Aorta (tissue), 5 donors: ENCODE measurements at regions not wholly inside any gene's neighbourhood (a gene's known extent, or its start where the extent isn't known, plus 50 kb on each side); places are given as distances from the start of the nearest gene placed in this dataset.
"Not testable (repeated sequence)": the region's sequence is repeated elsewhere in the genome, so short reads cannot be mapped to it uniquely, and the experiment has no call there.

ENCODE experiments used
- ATAC-seq: fragments of 200-7000 bp; cut with Tn5 transposase; one replicate; pipeline ENCODE4 v1.9.1; 2022; ENCODE audit warnings: moderate library complexity; ENCODE audit not compliant: low FRiP score
- DNase-seq, 2 donors: peaks; one replicate each; pipeline ENCODE4 v3.0.0-alpha.2; 2020
- H3K27ac ChIP-seq, 2 donors: one replicate each; pipeline ENCODE4 v1.5.1; 2013; ENCODE audit warnings: low read length in 2 of 2, mild to moderate bottlenecking in 2 of 2, moderate library complexity in 2 of 2, control low read depth in 1 of 2, inconsistent platforms in 1 of 2, low read depth in 1 of 2
- H3K27me3 ChIP-seq, 2 donors: one replicate each; pipeline ENCODE4 v1.6.1; 2013; ENCODE audit warnings: control low read depth in 1 of 2, low read length in 1 of 2, mild to moderate bottlenecking in 1 of 2, moderate library complexity in 1 of 2; ENCODE audit not compliant: insufficient read depth in 2 of 2, control insufficient read depth in 1 of 2
- H3K36me3 ChIP-seq, 2 donors: one replicate each; pipeline ENCODE4 v1.6.1; 2013; ENCODE audit warnings: control low read depth in 1 of 2, low read length in 1 of 2, mild to moderate bottlenecking in 1 of 2; ENCODE audit not compliant: insufficient read depth in 2 of 2, control insufficient read depth in 1 of 2
- H3K4me1 ChIP-seq, 2 donors: one replicate each; pipeline ENCODE4 v1.6.1; 2013; ENCODE audit warnings: low read length in 2 of 2, control low read depth in 1 of 2, mild to moderate bottlenecking in 1 of 2, moderate library complexity in 1 of 2; ENCODE audit not compliant: insufficient read depth in 2 of 2, control insufficient read depth in 1 of 2
- H3K4me3 ChIP-seq, 2 donors: one replicate each; pipeline ENCODE4 v1.5.1; 2013; ENCODE audit warnings: low read length in 2 of 2, control low read depth in 1 of 2, mild to moderate bottlenecking in 1 of 2
- H3K9me3 ChIP-seq: one replicate; pipeline ENCODE4 v1.6.1; 2013; ENCODE audit warnings: mild to moderate bottlenecking, low read length; ENCODE audit not compliant: control insufficient read depth
- WGBS, 2 donors: extraction: QIAGEN DNeasy Blood & Tissue Kit; methylation state at CpG; one replicate each; pipeline ENCODE4 v1.1.7; 2013; 5-methylcytosine and 5-hydroxymethylcytosine counted together
- intact Hi-C, 2 donors: fragments of 100-400 bp; cut with DNase I; formaldehyde crosslinking; loops; one replicate each; pipeline versions ENCODE4 v1.14.2 to v1.15.0; 2022
- donor health status: healthy with polysubstance abuse.
- donor health status: Bipolar disorder and iron deficiency.
- donor health status: DM: no; HTN: no; CAD: no.
- donor health status: DM: no; HTN: no; CAD: no.
- donor health status: DM: yes; HTN: yes; CAD: no.

- ATAC-seq = peak; percentile 50
- Histone ChIP-seq H3K4me1 (peaks cover 0 to 3% of the 10 kb centered on the region in 2 donors), H3K4me3 (no peak overlapping the region), H3K36me3 (no peaks in the 10 kb centered on the region), H3K27ac (peak overlapping the region; percentile 90 to 93), H3K9me3 (no peaks in the 10 kb centered on the region), H3K27me3 (no peaks in the 10 kb centered on the region)
- no peak for DNase-seq
- intact Hi-C loops = loop anchor here (2.0 to 10.0 kb wide), 4 partner anchors 190 to 263 kb away; no protein-coding TSS in a partner anchor
- WGBS, 2 donors = 13% methylated on average over 3 of the region's 3 CpGs
These were observed 186.4 kb upstream of the COL3A1 start for GRCh38 chr2:188787658-188788240.

DNA sequence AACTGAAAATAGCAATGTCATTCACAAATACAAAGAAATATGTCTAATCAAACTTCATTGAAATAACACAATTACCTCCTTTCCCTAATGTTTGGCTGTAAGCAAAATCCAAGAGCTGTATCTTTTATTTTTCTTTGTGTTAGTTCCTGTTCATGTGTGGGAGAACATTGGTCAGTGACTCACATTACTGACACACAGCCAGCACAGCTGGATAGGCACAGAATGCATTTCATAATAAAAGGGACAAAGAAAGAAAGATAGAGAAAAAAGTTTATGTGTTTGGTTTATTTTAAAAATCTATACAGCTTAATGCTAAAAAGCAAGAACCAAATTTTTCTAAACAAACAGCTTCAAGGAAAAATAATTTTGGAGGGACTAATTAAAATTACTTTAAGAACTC is 185.6 kb upstream of the COL3A1 start:
- Histone ChIP-seq H3K36me3 (no peaks in the 10 kb centered on the region), H3K27me3 (no peaks in the 10 kb centered on the region), H3K4me3 (no peak overlapping the region), H3K4me1 (peaks cover 0 to 3% of the 10 kb centered on the region in 2 donors), H3K9me3 (no peaks in the 10 kb centered on the region), H3K27ac (no peak overlapping the region)
- ATAC-seq (peak; percentile 72), DNase-seq (peak; percentile 80)
- intact Hi-C loops = loop anchor here (5.0 to 10.0 kb wide), 3 partner anchors 189 to 264 kb away; no protein-coding TSS in a partner anchor

DNA sequence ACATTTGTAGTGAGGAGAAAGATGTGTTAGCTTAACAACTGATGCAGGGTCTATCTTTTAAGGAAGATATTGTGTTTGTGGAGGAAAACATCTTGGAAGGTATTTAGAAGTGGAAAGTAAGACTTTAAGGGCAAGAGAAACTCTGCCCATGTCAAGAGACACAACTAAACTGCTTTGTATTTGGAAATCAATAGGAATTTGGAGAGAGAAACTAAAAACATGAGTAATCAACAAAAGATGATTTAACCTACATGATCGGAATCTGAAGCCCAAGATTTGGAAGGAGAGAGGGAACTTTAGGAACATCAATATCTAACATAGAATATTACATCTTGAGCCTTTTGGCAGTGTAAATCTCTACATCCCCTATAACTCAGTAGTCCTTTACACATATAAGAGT is 184.2 kb upstream of the COL3A1 start:
- H3K4me1 ChIP-seq = peaks cover 0 to 3% of the 10 kb centered on the region in 2 donors
- intact Hi-C loops = loop anchor here (5.0 to 10.0 kb wide), 3 partner anchors 187 to 265 kb away; no protein-coding TSS in a partner anchor
- 95 to 97% methylated on average over 1 of the region's 1 CpG for WGBS, 2 donors
- H3K27me3 ChIP-seq = no peaks in the 10 kb centered on the region
- H3K27ac ChIP-seq = no peak overlapping the region
- H3K4me3 ChIP-seq = no peak overlapping the region
- no peak for ATAC-seq
- no peak for DNase-seq
- no peaks in the 10 kb centered on the region for H3K9me3 ChIP-seq
- H3K36me3 ChIP-seq = no peaks in the 10 kb centered on the region

GRCh38 chr2:188794453-188794852 is 179.7 kb upstream of the COL3A1 start:
- H3K36me3 ChIP-seq, intact Hi-C loops, DNase-seq, ATAC-seq, H3K27ac ChIP-seq, H3K9me3 ChIP-seq, H3K27me3 ChIP-seq, H3K4me1 ChIP-seq, H3K4me3 ChIP-seq: not testable (repeated sequence)
- WGBS, 2 donors = 94 to 97% methylated on average over 4 of the region's 4 CpGs

GRCh38 chr2:188795762-188796161 is 178.4 kb upstream of the COL3A1 start:
- no peak overlapping the region for H3K4me3 ChIP-seq
- no peaks in the 10 kb centered on the region for H3K9me3 ChIP-seq
- no peaks in the 10 kb centered on the region for H3K4me1 ChIP-seq
- H3K36me3 ChIP-seq = no peaks in the 10 kb centered on the region
- intact Hi-C loops = no loop called here
- DNase-seq (no peak), ATAC-seq (no peak)
- H3K27ac ChIP-seq = no peak overlapping the region
- H3K27me3 ChIP-seq = no peaks in the 10 kb centered on the region

- Histone ChIP-seq H3K4me1 (no peaks in the 10 kb centered on the region), H3K27ac (no peak overlapping the region), H3K27me3 (no peaks in the 10 kb centered on the region), H3K36me3 (no peaks in the 10 kb centered on the region), H3K9me3 (peaks cover 2% of the 10 kb centered on the region), H3K4me3 (no peak overlapping the region)
- intact Hi-C loops = no loop called here
- DNase-seq (no peak), ATAC-seq (no peak)
- 77 to 79% methylated on average over 4 of the region's 4 CpGs for WGBS, 2 donors
These were observed 176.8 kb upstream of the COL3A1 start for GRCh38 chr2:188797371-188797770.

- intact Hi-C loops = no loop called here
- no peak overlapping the region for H3K4me3 ChIP-seq
- WGBS, 2 donors = 55 to 60% methylated on average over 4 of the region's 4 CpGs
- H3K9me3 ChIP-seq = peaks cover 4% of the 10 kb centered on the region
- H3K27me3 ChIP-seq = no peaks in the 10 kb centered on the region
- H3K36me3 ChIP-seq = no peaks in the 10 kb centered on the region
- H3K27ac ChIP-seq = no peak overlapping the region
- ATAC-seq (no peak), DNase-seq (no peak)
- no peaks in the 10 kb centered on the region for H3K4me1 ChIP-seq
These were observed 176.0 kb upstream of the COL3A1 start for GRCh38 chr2:188798159-188798558.

DNA sequence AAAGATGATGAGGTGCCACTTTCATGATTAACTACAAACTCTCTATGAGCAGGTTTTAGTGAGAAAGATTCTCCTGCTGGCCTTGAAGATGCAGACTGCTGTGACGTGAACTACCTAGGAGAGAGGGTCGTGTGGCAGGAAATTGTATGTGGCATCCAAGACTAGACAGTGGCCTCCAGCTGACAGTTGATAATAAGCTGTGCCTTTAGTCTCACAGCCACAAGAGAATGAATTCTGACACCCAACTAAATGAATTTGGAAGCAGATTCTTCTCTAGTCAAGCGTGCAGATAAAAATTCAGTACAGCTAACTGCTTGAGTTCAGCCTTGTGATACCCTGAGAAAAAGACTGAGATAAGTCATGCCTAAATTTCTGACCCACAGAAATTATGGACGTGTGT is 169.0 kb upstream of the COL3A1 start:
- H3K4me3 ChIP-seq = no peak overlapping the region
- H3K27ac ChIP-seq = no peak overlapping the region
- peaks cover 5% of the 10 kb centered on the region for H3K9me3 ChIP-seq
- WGBS, 2 donors = 83 to 87% methylated on average over 4 of the region's 4 CpGs
- H3K4me1 ChIP-seq = no peaks in the 10 kb centered on the region
- intact Hi-C loops = no loop called here
- H3K27me3 ChIP-seq = no peaks in the 10 kb centered on the region
- no peak for ATAC-seq
- no peaks in the 10 kb centered on the region for H3K36me3 ChIP-seq
- no peak for DNase-seq

DNA sequence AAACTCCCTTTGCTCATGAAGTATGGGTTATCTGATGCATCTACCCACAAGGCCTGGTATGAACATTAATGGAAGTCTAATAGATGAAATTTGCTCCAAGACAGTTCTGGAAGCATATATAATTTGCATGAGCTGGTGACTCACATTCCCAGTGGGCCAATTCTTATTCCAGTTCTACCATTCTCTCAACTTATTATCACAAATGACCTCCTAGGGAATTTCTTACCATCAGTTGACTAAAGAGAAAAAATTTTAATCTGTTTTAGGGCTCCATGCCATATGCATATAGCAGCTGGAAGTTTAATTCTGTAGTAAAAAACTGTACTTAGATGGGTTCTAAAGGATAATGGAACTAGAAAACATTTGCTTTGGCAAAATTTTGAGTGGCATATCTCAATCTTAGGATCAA is 165.2 kb upstream of the COL3A1 start:
- intact Hi-C loops = no loop called here
- Histone ChIP-seq H3K27ac (no peak overlapping the region), H3K4me3 (no peak overlapping the region), H3K36me3 (no peaks in the 10 kb centered on the region), H3K27me3 (no peaks in the 10 kb centered on the region), H3K9me3 (no peaks in the 10 kb centered on the region), H3K4me1 (peaks cover 0 to 7% of the 10 kb centered on the region in 2 donors)
- DNase-seq = no peak
- ATAC-seq = no peak
